Thyroid gland (tissue), 4 donors: ENCODE measurements at regions not wholly inside any gene's neighbourhood (a gene's known extent, or its start where the extent isn't known, plus 50 kb on each side); places are given as distances from the start of the nearest gene placed in this dataset.

Source experiments
- CTCF ChIP-seq, 6 experiments: fragments of 200-600 bp in 3 of 6; fragments of 450-650 bp in 3 of 6; sonication (generic) in 3 of 6; IDR thresholded peaks; one replicate each; pipeline ENCODE4 v1.5.1; 2016 to 2019; ENCODE audit warnings: antibody characterized with exemption in 6 of 6, mild to moderate bottlenecking in 2 of 6, inconsistent platforms in 1 of 6, moderate library complexity in 1 of 6
- POLR2A ChIP-seq, 2 donors: fragments of 450-650 bp; IDR thresholded peaks; one replicate each; pipeline ENCODE4 v1.6.1; 2017; ENCODE audit warnings: antibody characterized with exemption in 2 of 2, mild to moderate bottlenecking in 2 of 2, moderate library complexity in 1 of 2

GRCh38 chr6:76818451-76818850, 644.8 kb downstream of the HTR1B start:
- TF ChIP-seq CTCF (IDR thresholded peaks at IDR 0.05) (no peak), POLR2A (IDR thresholded peaks at IDR 0.05) (no peak)
